ENCODE measurements at regions not wholly inside any gene's neighbourhood (a gene's known extent, or its start where the extent isn't known, plus 50 kb on each side); places are given as distances from the start of the nearest gene placed in this dataset.

DNA sequence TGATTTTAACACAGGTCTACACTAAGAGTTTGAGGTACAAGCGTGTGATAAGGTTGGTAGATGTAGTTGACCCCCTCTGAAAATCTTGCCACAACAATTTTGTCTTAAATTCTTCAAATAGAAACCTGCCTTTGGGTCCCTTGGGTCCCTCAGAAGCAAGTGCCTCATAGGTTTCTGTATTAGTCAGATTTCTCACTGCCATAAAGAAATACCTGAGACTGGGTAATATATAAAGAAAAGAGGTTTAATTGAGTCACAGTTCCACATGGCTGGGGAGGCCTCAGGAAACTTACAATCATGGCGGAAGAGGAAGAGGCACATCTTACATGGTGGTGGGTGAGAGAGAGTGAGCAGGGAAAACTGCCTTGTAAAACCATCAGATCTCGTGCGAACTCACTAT is 301.2 kb downstream of the MAP2K6 start (continued):
- no peak for TF ChIP-seq ZNF253 (CRISPR knock-in tag; conservative IDR thresholded peaks at IDR 0.05)
- TF ChIP-seq, protein P1, sequence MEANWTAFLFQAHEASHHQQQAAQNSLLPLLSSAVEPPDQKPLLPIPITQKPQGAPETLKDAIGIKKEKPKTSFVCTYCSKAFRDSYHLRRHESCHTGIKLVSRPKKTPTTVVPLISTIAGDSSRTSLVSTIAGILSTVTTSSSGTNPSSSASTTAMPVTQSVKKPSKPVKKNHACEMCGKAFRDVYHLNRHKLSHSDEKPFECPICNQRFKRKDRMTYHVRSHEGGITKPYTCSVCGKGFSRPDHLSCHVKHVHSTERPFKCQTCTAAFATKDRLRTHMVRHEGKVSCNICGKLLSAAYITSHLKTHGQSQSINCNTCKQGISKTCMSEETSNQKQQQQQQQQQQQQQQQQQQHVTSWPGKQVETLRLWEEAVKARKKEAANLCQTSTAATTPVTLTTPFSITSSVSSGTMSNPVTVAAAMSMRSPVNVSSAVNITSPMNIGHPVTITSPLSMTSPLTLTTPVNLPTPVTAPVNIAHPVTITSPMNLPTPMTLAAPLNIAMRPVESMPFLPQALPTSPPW (CRISPR knock-in tag; IDR thresholded peaks at IDR 0.05), result no peak
- no peak for TF ChIP-seq RFX7 (CRISPR knock-in tag; IDR thresholded peaks at IDR 0.05)
- no peak for TF ChIP-seq PHTF2 (CRISPR knock-in tag; IDR thresholded peaks at IDR 0.05)
- TF ChIP-seq, protein P2, sequence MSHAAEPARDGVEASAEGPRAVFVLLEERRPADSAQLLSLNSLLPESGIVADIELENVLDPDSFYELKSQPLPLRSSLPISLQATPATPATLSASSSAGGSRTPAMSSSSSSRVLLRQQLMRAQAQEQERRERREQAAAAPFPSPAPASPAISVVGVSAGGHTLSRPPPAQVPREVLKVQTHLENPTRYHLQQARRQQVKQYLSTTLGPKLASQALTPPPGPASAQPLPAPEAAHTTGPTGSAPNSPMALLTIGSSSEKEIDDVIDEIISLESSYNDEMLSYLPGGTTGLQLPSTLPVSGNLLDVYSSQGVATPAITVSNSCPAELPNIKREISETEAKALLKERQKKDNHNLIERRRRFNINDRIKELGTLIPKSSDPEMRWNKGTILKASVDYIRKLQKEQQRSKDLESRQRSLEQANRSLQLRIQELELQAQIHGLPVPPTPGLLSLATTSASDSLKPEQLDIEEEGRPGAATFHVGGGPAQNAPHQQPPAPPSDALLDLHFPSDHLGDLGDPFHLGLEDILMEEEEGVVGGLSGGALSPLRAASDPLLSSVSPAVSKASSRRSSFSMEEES (CRISPR knock-in tag; IDR thresholded peaks at IDR 0.05), result no peak

DNA sequence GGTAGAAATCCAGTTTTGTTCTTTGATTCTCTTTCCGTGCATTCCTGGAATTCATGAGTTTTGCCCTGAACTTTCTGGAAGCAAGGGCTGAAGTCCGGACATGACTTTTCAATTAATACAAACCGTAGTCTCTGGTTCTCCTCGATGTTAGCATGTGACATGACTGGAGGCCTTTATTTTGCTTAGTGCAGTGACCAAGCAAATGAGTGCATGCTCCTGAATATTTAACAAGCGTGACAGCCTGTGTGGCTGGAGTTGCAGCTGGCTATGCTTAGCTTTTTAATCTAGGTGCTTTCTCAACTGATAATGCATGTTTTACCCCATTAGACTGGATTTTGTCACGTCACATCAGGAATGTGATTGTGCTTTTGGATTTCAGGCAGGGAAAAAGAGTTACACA is 302.1 kb downstream of the MAP2K6 start:
- Histone ChIP-seq H3K4me1 (replicated peaks in 1 of 2; ENCODE audit: control insufficient read depth in 2 of 2, insufficient read depth in 2 of 2, low read length in 2 of 2) (no peaks in the 10 kb centered on the region), H4K20me1 (replicated peaks; ENCODE audit: control insufficient read depth, insufficient read depth, low read length) (no peaks in the 10 kb centered on the region), H3K4me3 (no peak overlapping the region), H3K27ac (ENCODE audit: extremely low read depth, low read depth, low read length) (no peak overlapping the region), H3K79me2 (ENCODE audit: control insufficient read depth, insufficient read depth, low read length) (no peaks in the 10 kb centered on the region), H2AFZ (ENCODE audit: low read depth, low read length) (no peak overlapping the region), H3K9ac (ENCODE audit: insufficient read depth in 1 of 2, low read depth in 2 of 2, low read length in 2 of 2) (no peak overlapping the region), H3K9me3 (replicated peaks; ENCODE audit: control insufficient read depth, insufficient read depth, low read depth, low read length) (no peaks in the 10 kb centered on the region), H3K27me3 (ENCODE audit: control insufficient read depth in 2 of 2, insufficient read depth in 2 of 2, low read length in 2 of 2) (no peaks in the 10 kb centered on the region), H3K9me1 (ENCODE audit: control insufficient read depth, insufficient read depth, low read length) (no peaks in the 10 kb centered on the region), H3K4me2 (ENCODE audit: insufficient read depth, low read length) (no peak overlapping the region), H3K36me3 (ENCODE audit: control insufficient read depth, insufficient read depth, low read length) (no peaks in the 10 kb centered on the region)
- POLR2A ChIA-PET, result no interaction called here
- CTCF ChIA-PET (ENCODE audit: low intra/inter-chr PET ratio), result no interaction called here
- no peak for FAIRE-seq
- DNase-seq (ENCODE audit: extremely low read depth in 1 of 4, low spot score in 3 of 4), result no peak
- ATAC-seq, result no peak
- no TSS peak for BruUV-seq (replicated peaks)
- TF ChIP-seq TFAM (CRISPR knock-in tag; conservative IDR thresholded peaks at IDR 0.05) (no peak), FOS (IDR thresholded peaks at IDR 0.05; ENCODE audit: extremely low read depth, insufficient read length) (no peak), ZNF584 (CRISPR knock-in tag; IDR thresholded peaks at IDR 0.05; ENCODE audit: low read depth) (no peak), PHB (CRISPR knock-in tag; IDR thresholded peaks at IDR 0.05) (no peak), ZNF174 (CRISPR knock-in tag; IDR thresholded peaks at IDR 0.05) (no peak), ZNF780A (CRISPR knock-in tag; IDR thresholded peaks at IDR 0.05) (no peak), TAF1 (IDR thresholded peaks at IDR 0.05; ENCODE audit: control insufficient read depth, extremely low read depth, insufficient read depth, low read length, severe bottlenecking) (no peak), BRD9 (IDR thresholded peaks at IDR 0.05; ENCODE audit: low read depth, partially characterized antibody) (no peak), GTF2F1 (IDR thresholded peaks at IDR 0.05; ENCODE audit: low read depth, low read length) (no peak), DIDO1 (tag; IDR thresholded peaks at IDR 0.05; ENCODE audit: low read depth) (no peak), MCM2 (IDR thresholded peaks at IDR 0.05; ENCODE audit: low read depth) (no peak)
- TF ChIP-seq, protein P3, sequence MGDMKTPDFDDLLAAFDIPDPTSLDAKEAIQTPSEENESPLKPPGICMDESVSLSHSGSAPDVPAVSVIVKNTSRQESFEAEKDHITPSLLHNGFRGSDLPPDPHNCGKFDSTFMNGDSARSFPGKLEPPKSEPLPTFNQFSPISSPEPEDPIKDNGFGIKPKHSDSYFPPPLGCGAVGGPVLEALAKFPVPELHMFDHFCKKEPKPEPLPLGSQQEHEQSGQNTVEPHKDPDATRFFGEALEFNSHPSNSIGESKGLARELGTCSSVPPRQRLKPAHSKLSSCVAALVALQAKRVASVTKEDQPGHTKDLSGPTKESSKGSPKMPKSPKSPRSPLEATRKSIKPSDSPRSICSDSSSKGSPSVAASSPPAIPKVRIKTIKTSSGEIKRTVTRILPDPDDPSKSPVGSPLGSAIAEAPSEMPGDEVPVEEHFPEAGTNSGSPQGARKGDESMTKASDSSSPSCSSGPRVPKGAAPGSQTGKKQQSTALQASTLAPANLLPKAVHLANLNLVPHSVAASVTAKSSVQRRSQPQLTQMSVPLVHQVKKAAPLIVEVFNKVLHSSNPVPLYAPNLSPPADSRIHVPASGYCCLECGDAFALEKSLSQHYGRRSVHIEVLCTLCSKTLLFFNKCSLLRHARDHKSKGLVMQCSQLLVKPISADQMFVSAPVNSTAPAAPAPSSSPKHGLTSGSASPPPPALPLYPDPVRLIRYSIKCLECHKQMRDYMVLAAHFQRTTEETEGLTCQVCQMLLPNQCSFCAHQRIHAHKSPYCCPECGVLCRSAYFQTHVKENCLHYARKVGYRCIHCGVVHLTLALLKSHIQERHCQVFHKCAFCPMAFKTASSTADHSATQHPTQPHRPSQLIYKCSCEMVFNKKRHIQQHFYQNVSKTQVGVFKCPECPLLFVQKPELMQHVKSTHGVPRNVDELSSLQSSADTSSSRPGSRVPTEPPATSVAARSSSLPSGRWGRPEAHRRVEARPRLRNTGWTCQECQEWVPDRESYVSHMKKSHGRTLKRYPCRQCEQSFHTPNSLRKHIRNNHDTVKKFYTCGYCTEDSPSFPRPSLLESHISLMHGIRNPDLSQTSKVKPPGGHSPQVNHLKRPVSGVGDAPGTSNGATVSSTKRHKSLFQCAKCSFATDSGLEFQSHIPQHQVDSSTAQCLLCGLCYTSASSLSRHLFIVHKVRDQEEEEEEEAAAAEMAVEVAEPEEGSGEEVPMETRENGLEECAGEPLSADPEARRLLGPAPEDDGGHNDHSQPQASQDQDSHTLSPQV (IDR thresholded peaks at IDR 0.05), result no peak
- intact Hi-C loops (cut with micrococcal nuclease), result no loop called here
- 2% methylated on average over 6 of the region's 6 CpGs for WGBS (ENCODE audit: insufficient coverage, low coverage, missing lambda C conversion rate)
- in situ Hi-C loops (cut with MboI), result no loop called here

Data from K562 (cell line).